ENCODE measurements at regions not wholly inside any gene's neighbourhood (a gene's known extent, or its start where the extent isn't known, plus 50 kb on each side); places are given as distances from the start of the nearest gene placed in this dataset.

- Histone ChIP-seq H3K27ac (no peak overlapping the region), H3K4me3 (no peak overlapping the region), H3K36me3 (ENCODE audit: insufficient read depth in 1 of 2, low read depth in 1 of 2) (no peaks in the 10 kb centered on the region), H3K9me3 (no peaks in the 10 kb centered on the region), H3K27me3 (ENCODE audit: insufficient read depth in 3 of 3, low read length in 2 of 3) (no peaks in the 10 kb centered on the region), H3K4me1 (no peaks in the 10 kb centered on the region)
- intact Hi-C loops (cut with DNase I), result no loop called here
- no peak for DNase-seq
- TF ChIP-seq CTCF (IDR thresholded peaks at IDR 0.05), result no peak
- WGBS, 3 donors, result 77 to 79% (median 77%) methylated on average over 3 of the region's 3 CpGs
- ATAC-seq, result no peak
Measured at GRCh38 chr10:14414901-14415300, 84.2 kb upstream of the FRMD4A start.

- Histone ChIP-seq H3K36me3 (ENCODE audit: insufficient read depth in 1 of 2, low read depth in 1 of 2) (no peaks in the 10 kb centered on the region), H3K4me1 (no peaks in the 10 kb centered on the region), H3K9me3 (no peaks in the 10 kb centered on the region), H3K27me3 (ENCODE audit: insufficient read depth in 3 of 3, low read length in 2 of 3) (no peaks in the 10 kb centered on the region), H3K4me3 (no peak overlapping the region), H3K27ac (no peak overlapping the region)
- 80 to 89% (median 82%) methylated on average over 5 of the region's 5 CpGs for WGBS, 3 donors
- ATAC-seq (no peak), DNase-seq (no peak)
- intact Hi-C loops (cut with DNase I), result no loop called here
- no peak for TF ChIP-seq CTCF (IDR thresholded peaks at IDR 0.05)
Measured at GRCh38 chr10:14413523-14413922, 82.8 kb upstream of the FRMD4A start.

- no peak for TF ChIP-seq CTCF (IDR thresholded peaks at IDR 0.05)
- H3K9me3 ChIP-seq, result no peaks in the 10 kb centered on the region
- no peaks in the 10 kb centered on the region for H3K36me3 ChIP-seq (ENCODE audit: insufficient read depth in 1 of 2, low read depth in 1 of 2)
- H3K27me3 ChIP-seq (ENCODE audit: insufficient read depth in 3 of 3, low read length in 2 of 3), result no peaks in the 10 kb centered on the region
- H3K4me1 ChIP-seq, result no peaks in the 10 kb centered on the region
- ATAC-seq (no peak), DNase-seq (no peak)
- H3K4me3 ChIP-seq, result no peak overlapping the region
- 21 to 42% (median 31%) methylated on average over 2 of the region's 2 CpGs for WGBS, 3 donors
- H3K27ac ChIP-seq, result no peak overlapping the region
- intact Hi-C loops (cut with DNase I), result no loop called here
Measured at GRCh38 chr10:14412624-14413023, 81.9 kb upstream of the FRMD4A start.

GRCh38 chr10:14409856-14410458 is 79.2 kb upstream of the FRMD4A start:
- DNase-seq (no peak), ATAC-seq (no peak)
- 58 to 67% (median 59%) methylated on average over 3 of the region's 3 CpGs for WGBS, 3 donors
- intact Hi-C loops (cut with DNase I), result no loop called here
- H3K4me1 ChIP-seq, result no peaks in the 10 kb centered on the region
- no peaks in the 10 kb centered on the region for H3K36me3 ChIP-seq (ENCODE audit: insufficient read depth in 1 of 2, low read depth in 1 of 2)
- H3K27ac ChIP-seq, result no peak overlapping the region
- peaks cover 0 to 3% (median 0%) of the 10 kb centered on the region in 3 donors for H3K27me3 ChIP-seq (ENCODE audit: insufficient read depth in 3 of 3, low read length in 2 of 3)
- no peak for TF ChIP-seq CTCF (IDR thresholded peaks at IDR 0.05)
- no peaks in the 10 kb centered on the region for H3K9me3 ChIP-seq
- no peak overlapping the region for H3K4me3 ChIP-seq

- ATAC-seq, result no peak
- H3K27me3 ChIP-seq (ENCODE audit: insufficient read depth in 3 of 3, low read length in 2 of 3), result peaks cover 0 to 3% (median 0%) of the 10 kb centered on the region in 3 donors
Measured at GRCh38 chr10:14409247-14409646, 78.5 kb upstream of the FRMD4A start.

More at GRCh38 chr10:14409247-14409646, 78.5 kb upstream of the FRMD4A start:
- H3K36me3 ChIP-seq (ENCODE audit: insufficient read depth in 1 of 2, low read depth in 1 of 2), result no peaks in the 10 kb centered on the region
- WGBS, 3 donors, result 92 to 96% (median 93%) methylated on average over 4 of the region's 4 CpGs
- no peaks in the 10 kb centered on the region for H3K4me1 ChIP-seq
- no peak for TF ChIP-seq CTCF (IDR thresholded peaks at IDR 0.05)
- H3K27ac ChIP-seq, result no peak overlapping the region
- DNase-seq, result no peak
- no peaks in the 10 kb centered on the region for H3K9me3 ChIP-seq
- intact Hi-C loops (cut with DNase I), result no loop called here
- H3K4me3 ChIP-seq, result no peak overlapping the region

All from psoas muscle (tissue), 7 donors.